Left ventricle myocardium superior (tissue), 1 donor: ENCODE measurements at regions not wholly inside any gene's neighbourhood (a gene's known extent, or its start where the extent isn't known, plus 50 kb on each side); places are given as distances from the start of the nearest gene placed in this dataset.

Source experiments
- ATAC-seq: fragments of 200-7000 bp; cut with Tn5 transposase; one replicate; pipeline ENCODE4 v1.9.1; 2020; ENCODE audit warnings: mild to moderate bottlenecking, moderate library complexity
- DNase-seq: peaks from one replicate; pipeline ENCODE4 v3.0.0-alpha.2; 2020
- intact Hi-C: fragments of 100-400 bp; cut with micrococcal nuclease; formaldehyde crosslinking; loops from one replicate; pipeline ENCODE4 v1.11.0; 2022
- donor health status: DM: no; HTN: yes; CAD: no; lungs with severe emphysema.

GRCh38 chr16:85988723-85989313 lies 89.9 kb downstream of the IRF8 start:
- DNase-seq (no peak), ATAC-seq (no peak)
- intact Hi-C loops: loop anchor here (10.0 kb wide), 1 partner anchor 164 kb away; no protein-coding TSS in a partner anchor

GRCh38 chr16:85989376-85989775 lies 90.4 kb downstream of the IRF8 start:
- intact Hi-C loops: loop anchor here (10.0 kb wide), 1 partner anchor 165 kb away; no protein-coding TSS in a partner anchor

GRCh38 chr16:85989863-85990643 lies 91.1 kb downstream of the IRF8 start:
- intact Hi-C loops: loop anchor here (10.0 kb wide), 1 partner anchor 165 kb away; no protein-coding TSS in a partner anchor
- ATAC-seq (no peak), DNase-seq (no peak)

More at GRCh38 chr16:85989376-85989775, 90.4 kb downstream of the IRF8 start:
- ATAC-seq (no peak), DNase-seq (no peak)

GRCh38 chr16:85990861-85991301 lies 91.9 kb downstream of the IRF8 start:
- no peak for ATAC-seq
- intact Hi-C loops: no loop called here
- no peak for DNase-seq

GRCh38 chr16:85991425-85991824 lies 92.5 kb downstream of the IRF8 start:
- DNase-seq (no peak), ATAC-seq (no peak)
- intact Hi-C loops: no loop called here

GRCh38 chr16:85991856-85992255 lies 92.9 kb downstream of the IRF8 start:
- intact Hi-C loops: no loop called here
- no peak for DNase-seq
- ATAC-seq: no peak

- intact Hi-C loops: no loop called here
- DNase-seq: no peak
Measured at GRCh38 chr16:85992359-85992758, 93.4 kb downstream of the IRF8 start.

GRCh38 chr16:85992779-85993178 lies 93.8 kb downstream of the IRF8 start:
- ATAC-seq: no peak
- intact Hi-C loops: no loop called here

More at GRCh38 chr16:85992359-85992758, 93.4 kb downstream of the IRF8 start:
- no peak for ATAC-seq

GRCh38 chr16:85994492-85995490 lies 95.8 kb downstream of the IRF8 start:
- DNase-seq (no peak), ATAC-seq (no peak)
- intact Hi-C loops: no loop called here

More at GRCh38 chr16:85992779-85993178, 93.8 kb downstream of the IRF8 start:
- DNase-seq: no peak

- ATAC-seq: no peak
- no peak for DNase-seq
- intact Hi-C loops: no loop called here
Measured at GRCh38 chr16:85995541-85996423, 96.8 kb downstream of the IRF8 start.

- DNase-seq (no peak), ATAC-seq (no peak)
- intact Hi-C loops: no loop called here
Measured at GRCh38 chr16:85996843-85997242, 97.9 kb downstream of the IRF8 start.

GRCh38 chr16:85998171-85998867 lies 99.4 kb downstream of the IRF8 start:
- intact Hi-C loops: no loop called here
- no peak for DNase-seq

GRCh38 chr16:85998868-85999729 lies 100.1 kb downstream of the IRF8 start:
- DNase-seq (no peak), ATAC-seq (no peak)

More at GRCh38 chr16:85998171-85998867, 99.4 kb downstream of the IRF8 start:
- no peak for ATAC-seq

GRCh38 chr16:85999778-86000177 lies 100.8 kb downstream of the IRF8 start:
- DNase-seq (no peak), ATAC-seq (no peak)
- intact Hi-C loops: no loop called here

More at GRCh38 chr16:85998868-85999729, 100.1 kb downstream of the IRF8 start:
- intact Hi-C loops: no loop called here

GRCh38 chr16:86002178-86002900 lies 103.4 kb downstream of the IRF8 start:
- no peak for ATAC-seq
- intact Hi-C loops: no loop called here
- DNase-seq: no peak

GRCh38 chr16:86007524-86007923 lies 108.6 kb downstream of the IRF8 start:
- DNase-seq: no peak
- no peak for ATAC-seq
- intact Hi-C loops: no loop called here
